Stimulated activated naive B cell treated with anti-CD40 and anti-IgM and Interleukin-4, amounts not matched to agents 10 μg/mL and 1 μg/mL and 100 μg/mL, for 72 hours (primary cell): ENCODE measurements at regions not wholly inside any gene's neighbourhood (a gene's known extent, or its start where the extent isn't known, plus 50 kb on each side); places are given as distances from the start of the nearest gene placed in this dataset.

ENCODE experiments used
- ATAC-seq, 2 donors: fragments of 150-1000 bp; cut with Tn5 transposase; replicated peaks; 2 replicates each; pipeline ENCODE4 v1.10.0; 2021; ENCODE audit warnings: moderate library complexity in 1 of 2
- DNase-seq: peaks from one replicate; pipeline ENCODE4 v3.0.0; 2021
- H3K27ac Mint-ChIP-seq: one replicate; pipeline ENCODE4 v1.8.0; 2022; ENCODE audit warnings: mild to moderate bottlenecking, mixed read lengths
- H3K27me3 Mint-ChIP-seq, 2 donors: one replicate each; pipeline ENCODE4 v1.8.0; 2022; ENCODE audit warnings: mixed read lengths in 2 of 2
- H3K36me3 Mint-ChIP-seq, 2 donors: one replicate each; pipeline ENCODE4 v1.8.0; 2022; ENCODE audit warnings: mixed read lengths in 2 of 2, mild to moderate bottlenecking in 1 of 2
- H3K4me1 Mint-ChIP-seq, 2 donors: one replicate each; pipeline ENCODE4 v1.8.0; 2022; ENCODE audit warnings: mixed read lengths in 2 of 2, mild to moderate bottlenecking in 1 of 2
- H3K4me3 Mint-ChIP-seq, 2 donors: one replicate each; pipeline ENCODE4 v1.8.0; 2022; ENCODE audit warnings: mild to moderate bottlenecking in 2 of 2, mixed read lengths in 2 of 2, moderate library complexity in 1 of 2
- H3K9me3 Mint-ChIP-seq, 2 donors: one replicate each; pipeline ENCODE4 v1.8.0; 2022; ENCODE audit warnings: mixed read lengths in 2 of 2, mild to moderate bottlenecking in 1 of 2

DNA sequence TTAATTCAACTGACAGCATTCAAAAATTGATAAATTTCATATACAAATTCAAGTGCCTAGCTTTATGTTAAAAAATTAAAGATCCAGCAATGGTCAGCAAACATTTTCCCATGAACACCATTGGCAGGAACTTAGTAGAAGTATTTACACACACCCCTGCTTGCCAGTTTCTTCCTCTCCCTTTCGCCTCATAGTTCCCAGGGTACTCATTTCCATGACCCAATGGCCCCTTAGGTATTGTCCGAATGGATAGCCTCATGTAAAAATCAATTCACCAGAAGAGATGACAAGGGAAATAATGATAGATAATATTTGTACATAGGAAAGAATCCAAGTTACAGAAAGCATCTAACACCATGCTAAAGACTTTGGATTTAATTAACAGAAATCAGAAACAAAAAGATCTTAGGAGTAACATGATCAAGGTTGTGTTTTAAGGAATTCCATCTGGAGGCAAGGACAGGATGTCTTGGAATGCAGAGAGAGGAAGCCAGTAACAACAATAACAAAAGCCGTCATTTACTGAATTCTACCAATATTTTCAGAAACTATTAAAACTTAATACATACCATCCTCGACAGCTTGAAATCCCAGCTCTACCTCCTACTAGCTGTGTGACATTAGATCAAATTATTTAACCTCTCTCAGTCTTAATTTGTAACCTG is 423.0 kb downstream of the IRS1 start:
- Mint-ChIP-seq H3K36me3 (no peaks in the 10 kb centered on the region), H3K4me3 (no peak overlapping the region), H3K4me1 (no peaks in the 10 kb centered on the region), H3K9me3 (peaks cover 0 to 4% of the 10 kb centered on the region in 2 donors), H3K27ac (no peak overlapping the region), H3K27me3 (peaks cover under 1 to 10% of the 10 kb centered on the region in 2 donors)
- ATAC-seq (no peak), DNase-seq (no peak)

GRCh38 chr2:226366920-226367319 is 432.7 kb downstream of the IRS1 start:
- H3K4me1 Mint-ChIP-seq = no peaks in the 10 kb centered on the region

DNA sequence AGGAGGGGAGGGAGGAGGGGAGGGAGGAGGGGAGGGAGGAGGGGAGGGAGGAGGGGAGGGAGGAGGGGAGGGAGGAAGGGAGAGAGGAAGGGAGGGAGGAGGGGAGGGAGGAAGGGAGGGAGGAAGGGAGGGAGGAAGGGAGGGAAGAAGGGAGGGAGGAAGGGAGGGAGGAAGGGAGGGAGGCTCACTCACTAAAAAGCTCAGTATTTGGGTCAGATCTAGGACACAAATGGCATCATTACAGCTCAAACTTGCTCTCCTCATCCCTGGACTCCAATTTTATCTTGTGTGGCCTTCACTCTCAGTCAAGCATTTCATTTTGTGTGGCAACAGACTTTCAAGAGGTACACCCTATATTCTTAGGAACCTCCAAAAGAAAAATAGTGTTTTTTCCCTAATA is 435.4 kb downstream of the IRS1 start:
- H3K36me3 Mint-ChIP-seq = no peaks in the 10 kb centered on the region
- DNase-seq = no peak
- no peak overlapping the region for H3K4me3 Mint-ChIP-seq
- peaks cover 0 to 2% of the 10 kb centered on the region in 2 donors for H3K4me1 Mint-ChIP-seq
- H3K27ac Mint-ChIP-seq = no peak overlapping the region
- no peak for ATAC-seq
- H3K27me3 Mint-ChIP-seq = peaks cover 11 to 22% of the 10 kb centered on the region in 2 donors
- peaks cover 4 to 5% of the 10 kb centered on the region in 2 donors for H3K9me3 Mint-ChIP-seq

More at GRCh38 chr2:226366920-226367319, 432.7 kb downstream of the IRS1 start:
- Mint-ChIP-seq H3K27ac (no peak overlapping the region), H3K36me3 (no peaks in the 10 kb centered on the region), H3K27me3 (peaks cover 10 to 20% of the 10 kb centered on the region in 2 donors), H3K4me3 (no peak overlapping the region), H3K9me3 (peaks cover 3 to 4% of the 10 kb centered on the region in 2 donors)
- DNase-seq = no peak
- ATAC-seq = no peak

DNA sequence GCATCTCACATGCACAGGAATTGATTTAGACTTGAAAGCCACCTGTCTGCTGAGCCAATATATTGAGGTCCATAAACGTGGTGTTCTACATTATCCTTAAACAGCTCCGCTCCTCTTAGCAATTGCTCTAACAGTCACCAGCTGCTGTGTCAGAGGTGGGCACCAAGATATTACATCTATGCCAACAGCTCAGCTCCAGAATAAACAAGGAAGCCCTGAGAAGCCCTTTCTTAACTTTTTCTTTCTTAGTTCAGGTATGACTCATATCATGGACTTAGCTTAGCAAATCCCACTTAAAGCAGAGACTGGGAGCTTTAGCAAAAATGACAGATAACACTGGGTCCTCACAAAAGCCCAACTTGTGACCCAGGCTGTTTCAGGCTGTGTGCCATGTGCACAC is 436.6 kb downstream of the IRS1 start:
- Mint-ChIP-seq H3K27ac (no peak overlapping the region), H3K4me1 (peaks cover 0 to 2% of the 10 kb centered on the region in 2 donors), H3K4me3 (no peak overlapping the region), H3K9me3 (peaks cover 4 to 5% of the 10 kb centered on the region in 2 donors), H3K27me3 (peaks cover 17 to 22% of the 10 kb centered on the region in 2 donors), H3K36me3 (no peaks in the 10 kb centered on the region)
- DNase-seq = no peak
- ATAC-seq = no peak

- no peaks in the 10 kb centered on the region for H3K36me3 Mint-ChIP-seq
- no peak overlapping the region for H3K4me3 Mint-ChIP-seq
- peaks cover 0 to 2% of the 10 kb centered on the region in 2 donors for H3K4me1 Mint-ChIP-seq
- peaks cover 14 to 23% of the 10 kb centered on the region in 2 donors for H3K27me3 Mint-ChIP-seq
- no peak overlapping the region for H3K27ac Mint-ChIP-seq
- ATAC-seq (no peak), DNase-seq (no peak)
- H3K9me3 Mint-ChIP-seq = peaks cover 4 to 5% of the 10 kb centered on the region in 2 donors
Measured at GRCh38 chr2:226360658-226361057, 439.0 kb downstream of the IRS1 start.

GRCh38 chr2:226358688-226359087 is 440.9 kb downstream of the IRS1 start:
- H3K27ac Mint-ChIP-seq = no peak overlapping the region
- H3K27me3 Mint-ChIP-seq = peaks cover 18 to 22% of the 10 kb centered on the region in 2 donors
- ATAC-seq (no peak), DNase-seq (no peak)
- H3K9me3 Mint-ChIP-seq = peaks cover 4 to 5% of the 10 kb centered on the region in 2 donors
- peaks cover 0 to 2% of the 10 kb centered on the region in 2 donors for H3K4me1 Mint-ChIP-seq
- no peaks in the 10 kb centered on the region for H3K36me3 Mint-ChIP-seq
- no peak overlapping the region for H3K4me3 Mint-ChIP-seq

GRCh38 chr2:226357816-226358215 is 441.8 kb downstream of the IRS1 start:
- no peak for ATAC-seq
- peaks cover 0 to 1% of the 10 kb centered on the region in 2 donors for H3K9me3 Mint-ChIP-seq
- H3K4me1 Mint-ChIP-seq = peaks cover 0 to 2% of the 10 kb centered on the region in 2 donors
- no peaks in the 10 kb centered on the region for H3K36me3 Mint-ChIP-seq
- DNase-seq = no peak
- peaks cover 18% of the 10 kb centered on the region in 2 donors for H3K27me3 Mint-ChIP-seq
- H3K27ac Mint-ChIP-seq = no peak overlapping the region
- no peak overlapping the region for H3K4me3 Mint-ChIP-seq

GRCh38 chr2:226355600-226355999 is 444.0 kb downstream of the IRS1 start:
- ATAC-seq = no peak

GRCh38 chr2:226354434-226354833 is 445.2 kb downstream of the IRS1 start:
- H3K4me1 Mint-ChIP-seq = no peaks in the 10 kb centered on the region
- DNase-seq = no peak
- H3K27me3 Mint-ChIP-seq = peaks cover 10 to 17% of the 10 kb centered on the region in 2 donors
- H3K4me3 Mint-ChIP-seq = no peak overlapping the region
- no peak for ATAC-seq
- no peak overlapping the region for H3K27ac Mint-ChIP-seq
- H3K36me3 Mint-ChIP-seq = no peaks in the 10 kb centered on the region
- H3K9me3 Mint-ChIP-seq = no peaks in the 10 kb centered on the region

More at GRCh38 chr2:226355600-226355999, 444.0 kb downstream of the IRS1 start:
- DNase-seq = no peak
- H3K27ac Mint-ChIP-seq = no peak overlapping the region
- H3K36me3 Mint-ChIP-seq = no peaks in the 10 kb centered on the region
- H3K27me3 Mint-ChIP-seq = peaks cover 9 to 17% of the 10 kb centered on the region in 2 donors
- no peak overlapping the region for H3K4me3 Mint-ChIP-seq
- H3K4me1 Mint-ChIP-seq = peaks cover 0 to 2% of the 10 kb centered on the region in 2 donors
- H3K9me3 Mint-ChIP-seq = no peaks in the 10 kb centered on the region

DNA sequence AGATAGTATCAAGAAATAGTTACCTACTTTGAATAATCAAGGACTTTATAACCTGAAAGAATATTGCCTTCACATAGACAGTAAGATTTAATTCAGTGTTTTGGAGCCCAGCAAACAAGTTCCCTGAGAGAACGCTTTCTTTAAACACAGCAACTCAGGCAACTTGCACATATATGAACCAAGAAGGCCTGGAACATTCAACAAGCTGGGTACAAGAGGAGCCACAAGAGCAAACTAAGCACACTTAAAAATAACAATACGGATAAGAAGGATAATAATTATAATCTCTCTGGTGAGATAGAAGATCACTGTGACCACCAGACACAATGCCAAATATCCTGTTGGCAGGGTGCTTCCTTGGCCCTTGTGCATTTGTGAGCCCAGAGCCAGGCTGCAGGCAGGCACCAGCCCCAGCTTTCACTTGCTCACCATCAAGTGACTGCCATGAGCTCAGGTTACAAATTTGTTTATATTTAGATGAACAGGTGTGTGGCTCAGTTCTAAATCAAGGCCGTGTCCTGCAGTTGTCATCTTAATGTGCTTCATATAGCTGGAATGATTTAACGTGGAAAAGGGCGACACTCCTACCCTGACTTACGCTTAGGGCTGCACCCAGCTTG is 446.6 kb downstream of the IRS1 start:
- Mint-ChIP-seq H3K36me3 (no peaks in the 10 kb centered on the region), H3K27ac (no peak overlapping the region), H3K4me3 (no peak overlapping the region), H3K4me1 (no peaks in the 10 kb centered on the region), H3K27me3 (peaks cover 9 to 13% of the 10 kb centered on the region in 2 donors), H3K9me3 (no peaks in the 10 kb centered on the region)
- DNase-seq (no peak), ATAC-seq (no peak)

GRCh38 chr2:226351711-226352110 is 447.9 kb downstream of the IRS1 start:
- ATAC-seq = no peak
- no peaks in the 10 kb centered on the region for H3K9me3 Mint-ChIP-seq
- no peak overlapping the region for H3K4me3 Mint-ChIP-seq
- DNase-seq = no peak
- H3K36me3 Mint-ChIP-seq = no peaks in the 10 kb centered on the region
- no peak overlapping the region for H3K27ac Mint-ChIP-seq
- H3K4me1 Mint-ChIP-seq = no peaks in the 10 kb centered on the region
- H3K27me3 Mint-ChIP-seq = peaks cover 9 to 16% of the 10 kb centered on the region in 2 donors

DNA sequence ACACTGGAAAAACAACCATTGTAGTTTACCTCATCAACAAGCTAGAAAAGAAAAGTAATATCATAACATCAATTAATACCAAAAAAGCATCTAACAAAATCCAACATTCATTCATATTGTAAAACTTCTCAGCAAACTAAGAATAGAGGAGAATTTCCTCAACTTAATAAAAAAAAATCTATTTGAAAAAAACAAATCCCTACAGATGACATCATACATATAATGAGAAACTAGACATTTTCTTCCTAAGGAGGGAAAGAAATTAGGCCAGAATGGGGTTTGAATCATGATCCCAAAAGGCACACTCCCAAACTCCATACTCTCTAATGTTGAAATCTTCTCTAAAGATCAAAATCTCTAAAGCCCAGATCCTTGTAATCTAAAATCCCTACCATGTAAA is 460.0 kb downstream of the IRS1 start:
- no peak overlapping the region for H3K4me3 Mint-ChIP-seq
- H3K27me3 Mint-ChIP-seq = no peaks in the 10 kb centered on the region
- no peaks in the 10 kb centered on the region for H3K9me3 Mint-ChIP-seq
- DNase-seq (no peak), ATAC-seq (no peak)
- no peak overlapping the region for H3K27ac Mint-ChIP-seq
- H3K36me3 Mint-ChIP-seq = no peaks in the 10 kb centered on the region
- no peaks in the 10 kb centered on the region for H3K4me1 Mint-ChIP-seq

DNA sequence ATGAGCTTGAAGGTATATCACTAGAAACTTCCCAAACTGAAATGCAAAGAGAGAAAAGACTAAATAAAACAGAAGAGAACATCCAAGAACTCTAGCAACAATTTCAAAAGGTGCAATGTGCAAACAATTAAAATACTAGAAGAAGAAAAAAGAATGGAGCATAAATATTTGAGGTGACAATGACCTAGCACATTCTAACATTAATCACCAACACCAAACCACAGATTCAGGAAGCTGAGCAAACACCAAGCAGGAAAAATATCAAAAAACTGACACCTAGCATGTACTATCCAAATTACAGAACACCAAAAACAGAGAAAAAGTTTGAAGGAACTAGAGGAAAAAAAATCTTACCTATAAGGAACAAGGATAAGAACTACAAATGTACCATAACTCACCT is 460.8 kb downstream of the IRS1 start:
- H3K4me3 Mint-ChIP-seq = no peak overlapping the region
- no peaks in the 10 kb centered on the region for H3K9me3 Mint-ChIP-seq
- no peaks in the 10 kb centered on the region for H3K27me3 Mint-ChIP-seq
- ATAC-seq (no peak), DNase-seq (no peak)
- H3K4me1 Mint-ChIP-seq = no peaks in the 10 kb centered on the region
- H3K36me3 Mint-ChIP-seq = no peaks in the 10 kb centered on the region
- H3K27ac Mint-ChIP-seq = no peak overlapping the region

GRCh38 chr2:226337941-226338600 is 461.5 kb downstream of the IRS1 start:
- no peak overlapping the region for H3K4me3 Mint-ChIP-seq
- no peaks in the 10 kb centered on the region for H3K9me3 Mint-ChIP-seq
- H3K36me3 Mint-ChIP-seq = no peaks in the 10 kb centered on the region
- DNase-seq = no peak
- no peaks in the 10 kb centered on the region for H3K4me1 Mint-ChIP-seq
- no peak overlapping the region for H3K27ac Mint-ChIP-seq
- H3K27me3 Mint-ChIP-seq = no peaks in the 10 kb centered on the region
- ATAC-seq = no peak

DNA sequence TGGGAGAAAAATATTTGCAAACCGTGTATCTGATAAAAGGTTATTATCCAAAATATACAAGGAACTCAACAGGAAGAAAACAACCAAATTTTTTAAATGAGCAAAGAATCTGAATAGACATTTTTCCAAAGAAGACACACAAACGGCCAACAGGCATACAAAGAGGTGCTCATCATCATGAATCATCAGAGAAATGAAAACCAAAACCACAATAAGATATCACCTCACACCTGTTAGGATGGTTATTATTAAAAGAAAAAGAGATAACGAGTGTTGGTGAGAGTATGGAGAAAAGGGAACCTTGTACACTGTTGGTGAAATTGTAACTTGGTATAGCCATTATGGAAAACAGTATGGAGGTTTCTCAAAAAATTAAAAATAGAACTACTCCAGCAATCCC is 463.3 kb downstream of the IRS1 start:
- Mint-ChIP-seq H3K27me3 (no peaks in the 10 kb centered on the region), H3K9me3 (no peaks in the 10 kb centered on the region), H3K36me3 (no peaks in the 10 kb centered on the region), H3K27ac (no peak overlapping the region), H3K4me3 (no peak overlapping the region), H3K4me1 (no peaks in the 10 kb centered on the region)
- DNase-seq (no peak), ATAC-seq (no peak)
